NCI-H2227 treated with DMSO at 0.1 percent for 48 hours (cell line): ENCODE measurements at regions not wholly inside any gene's neighbourhood (a gene's known extent, or its start where the extent isn't known, plus 50 kb on each side); places are given as distances from the start of the nearest gene placed in this dataset.

ENCODE experiments used
- DNase-seq: peaks from one replicate; lab custom pipeline; 2025; lab: John Stamatoyannopoulos, UW

GRCh38 chr20:63128367-63128766, 87.6 kb downstream of the YTHDF1 start:
- no peak for DNase-seq

GRCh38 chr20:63127700-63128364, 88.1 kb downstream of the YTHDF1 start:
- no peak for DNase-seq

GRCh38 chr20:63126876-63127699, 88.8 kb downstream of the YTHDF1 start:
- DNase-seq: no peak

GRCh38 chr20:63125838-63126601, 89.9 kb downstream of the YTHDF1 start:
- DNase-seq: no peak

- DNase-seq: peak; percentile 2
Observed at GRCh38 chr20:63125581-63125837, 90.4 kb downstream of the YTHDF1 start.

GRCh38 chr20:63124782-63125580, 91.0 kb downstream of the YTHDF1 start:
- DNase-seq: no peak

- DNase-seq: no peak
Observed at GRCh38 chr20:63124092-63124781, 91.7 kb downstream of the YTHDF1 start.

GRCh38 chr20:63123331-63123741, 92.6 kb downstream of the YTHDF1 start:
- DNase-seq: no peak

GRCh38 chr20:63122626-63123025, 93.3 kb downstream of the YTHDF1 start:
- no peak for DNase-seq

- no peak for DNase-seq
Observed at GRCh38 chr20:63121749-63122405, 94.1 kb downstream of the YTHDF1 start.

- no peak for DNase-seq
Observed at GRCh38 chr20:63121246-63121645, 94.7 kb downstream of the YTHDF1 start.

- DNase-seq: no peak
Observed at GRCh38 chr20:63120808-63121090, 95.2 kb downstream of the YTHDF1 start.

GRCh38 chr20:63119963-63120807, 95.7 kb downstream of the YTHDF1 start:
- DNase-seq: no peak

- no peak for DNase-seq
Observed at GRCh38 chr20:63119121-63119962, 96.6 kb downstream of the YTHDF1 start.

GRCh38 chr20:63118303-63119120, 97.4 kb downstream of the YTHDF1 start:
- DNase-seq: no peak

GRCh38 chr20:63117661-63118302, 98.1 kb downstream of the YTHDF1 start:
- DNase-seq: no peak

GRCh38 chr20:63117151-63117550, 98.8 kb downstream of the YTHDF1 start:
- DNase-seq: no peak
